ENCODE measurements at regions not wholly inside any gene's neighbourhood (a gene's known extent, or its start where the extent isn't known, plus 50 kb on each side); places are given as distances from the start of the nearest gene placed in this dataset.

DNA sequence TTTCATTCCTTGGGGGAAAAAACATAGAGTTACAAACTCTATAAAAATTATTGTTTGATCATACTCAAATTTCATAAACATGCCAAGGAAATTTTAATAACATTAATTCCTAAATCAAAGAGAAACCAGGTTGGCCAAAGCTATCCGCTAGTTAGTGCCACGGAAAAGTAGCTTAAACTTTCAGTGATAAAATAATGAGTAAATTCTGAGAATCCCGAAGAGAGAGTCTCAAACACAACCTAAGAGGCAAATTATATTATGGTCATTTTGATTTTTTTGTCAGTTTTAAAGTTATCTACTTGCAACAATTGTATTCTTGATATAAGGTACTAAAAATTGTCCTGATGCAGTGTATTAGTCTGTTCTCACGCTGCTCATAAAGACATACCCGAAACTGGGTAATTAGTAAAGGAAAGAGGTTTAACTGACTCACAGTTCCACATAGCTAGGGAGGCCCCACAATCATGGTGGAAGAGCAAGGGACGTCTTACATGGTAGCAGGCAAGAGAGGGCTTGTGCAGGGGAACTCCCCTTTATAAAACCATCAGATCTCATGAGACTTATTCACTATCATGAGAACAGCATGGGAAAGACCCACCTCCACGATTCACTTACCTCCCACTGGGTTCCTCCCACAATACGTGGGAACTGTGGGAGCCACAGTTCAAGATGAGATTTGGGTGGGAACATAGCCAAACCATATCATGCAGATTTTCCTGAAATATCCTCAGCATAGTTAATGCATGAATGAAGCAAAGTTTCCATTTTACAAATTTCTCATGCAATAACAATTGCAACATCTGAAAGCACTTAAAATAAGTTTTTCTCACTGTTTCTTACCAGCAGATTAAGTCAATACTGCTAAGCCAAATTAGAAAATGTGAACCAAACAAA is 205.9 kb upstream of the STK17B start:
- ChIA-PET POLR2A (no interaction called here), CTCF (interaction anchor here (1.2 kb wide), 1 partner anchor 76 kb away, joined by 6 read pairs; no protein-coding TSS in a partner anchor)
- Mint-ChIP-seq H3K27ac (ENCODE audit: low read depth, unreplicated experiment) (no peak overlapping the region), H3K4me1 (ENCODE audit: insufficient read depth, unreplicated experiment) (no peaks in the 10 kb centered on the region), H3K36me3 (ENCODE audit: insufficient read depth, unreplicated experiment) (no peaks in the 10 kb centered on the region), H3K4me3 (ENCODE audit: unreplicated experiment) (no peak overlapping the region), H3K27me3 (ENCODE audit: insufficient read depth, unreplicated experiment) (no peaks in the 10 kb centered on the region), H3K9me3 (ENCODE audit: unreplicated experiment) (no peaks in the 10 kb centered on the region)
- intact Hi-C loops (cut with micrococcal nuclease), result no loop called here
- DNase-seq (ENCODE audit: unreplicated experiment), result no peak
- TF ChIP-seq CTCF (IDR thresholded peaks at IDR 0.05; ENCODE audit: unreplicated experiment), result no peak
- BruUV-seq (replicated peaks), result no TSS peak

DNA sequence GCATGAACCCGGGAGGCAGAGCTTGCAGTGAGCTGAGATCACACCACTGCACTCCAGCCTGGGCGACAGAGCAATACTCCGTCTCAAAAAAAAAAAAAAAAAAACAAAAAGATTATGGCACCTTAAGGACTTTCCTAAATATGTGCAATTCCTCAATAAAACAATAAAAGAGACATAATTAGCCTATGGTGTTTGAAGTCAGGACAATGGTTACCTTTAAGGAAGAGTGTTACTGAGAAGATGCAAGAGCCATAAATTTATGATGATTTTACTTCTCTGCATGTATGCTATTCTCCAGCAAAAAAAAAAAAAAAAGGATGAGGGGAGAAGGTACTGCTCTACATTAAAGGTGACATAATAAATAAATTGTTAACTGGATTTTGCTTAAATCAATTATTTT is 208.2 kb upstream of the STK17B start:
- Mint-ChIP-seq H3K9me3 (ENCODE audit: unreplicated experiment) (no peaks in the 10 kb centered on the region), H3K4me3 (ENCODE audit: unreplicated experiment) (no peak overlapping the region), H3K27me3 (ENCODE audit: insufficient read depth, unreplicated experiment) (no peaks in the 10 kb centered on the region), H3K4me1 (ENCODE audit: insufficient read depth, unreplicated experiment) (no peaks in the 10 kb centered on the region), H3K36me3 (ENCODE audit: insufficient read depth, unreplicated experiment) (no peaks in the 10 kb centered on the region), H3K27ac (ENCODE audit: low read depth, unreplicated experiment) (no peak overlapping the region)
- CTCF ChIA-PET, result interaction anchor here (0.7 to 0.8 kb wide), 2 partner anchors 10 kb away, joined by 3 read pairs; no protein-coding TSS in a partner anchor
- intact Hi-C loops (cut with micrococcal nuclease), result no loop called here
- no peak for DNase-seq (ENCODE audit: unreplicated experiment)
- TF ChIP-seq CTCF (IDR thresholded peaks at IDR 0.05; ENCODE audit: unreplicated experiment), result no peak
- BruUV-seq (replicated peaks), result no TSS peak
- POLR2A ChIA-PET, result no interaction called here

DNA sequence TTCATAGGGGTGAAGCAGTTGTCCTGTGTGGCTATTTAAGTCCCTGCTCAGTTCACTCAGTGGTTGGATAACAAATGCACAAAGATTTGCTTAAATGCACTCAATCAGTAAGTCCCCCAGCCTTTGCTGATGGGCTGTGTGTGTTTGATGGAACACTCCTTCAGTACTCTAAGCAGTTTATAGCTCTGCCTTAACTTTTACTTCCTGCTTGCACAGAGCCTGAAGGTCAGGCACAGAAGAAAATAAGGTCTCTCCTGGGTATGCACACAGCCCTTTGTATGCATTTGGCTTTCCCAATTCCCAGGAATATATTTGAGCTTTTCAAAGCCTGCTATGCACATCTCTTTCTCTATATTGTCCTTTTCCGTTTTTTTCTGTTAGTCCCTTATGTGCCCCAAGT is 208.7 kb upstream of the STK17B start:
- H3K27ac Mint-ChIP-seq (ENCODE audit: low read depth, unreplicated experiment), result no peak overlapping the region
- H3K9me3 Mint-ChIP-seq (ENCODE audit: unreplicated experiment), result no peaks in the 10 kb centered on the region
- ChIA-PET CTCF (interaction anchor here (0.7 to 1.6 kb wide), 3 partner anchors 10 to 34 kb away, joined by 3 to 5 read pairs (median 3); no protein-coding TSS in a partner anchor), POLR2A (no interaction called here)
- no peak for TF ChIP-seq CTCF (IDR thresholded peaks at IDR 0.05; ENCODE audit: unreplicated experiment)
- intact Hi-C loops (cut with micrococcal nuclease), result no loop called here
- no peak overlapping the region for H3K4me3 Mint-ChIP-seq (ENCODE audit: unreplicated experiment)
- BruUV-seq (replicated peaks), result no TSS peak
- no peaks in the 10 kb centered on the region for H3K27me3 Mint-ChIP-seq (ENCODE audit: insufficient read depth, unreplicated experiment)
- no peak for DNase-seq (ENCODE audit: unreplicated experiment)
- no peaks in the 10 kb centered on the region for H3K4me1 Mint-ChIP-seq (ENCODE audit: insufficient read depth, unreplicated experiment)
- no peaks in the 10 kb centered on the region for H3K36me3 Mint-ChIP-seq (ENCODE audit: insufficient read depth, unreplicated experiment)

DNA sequence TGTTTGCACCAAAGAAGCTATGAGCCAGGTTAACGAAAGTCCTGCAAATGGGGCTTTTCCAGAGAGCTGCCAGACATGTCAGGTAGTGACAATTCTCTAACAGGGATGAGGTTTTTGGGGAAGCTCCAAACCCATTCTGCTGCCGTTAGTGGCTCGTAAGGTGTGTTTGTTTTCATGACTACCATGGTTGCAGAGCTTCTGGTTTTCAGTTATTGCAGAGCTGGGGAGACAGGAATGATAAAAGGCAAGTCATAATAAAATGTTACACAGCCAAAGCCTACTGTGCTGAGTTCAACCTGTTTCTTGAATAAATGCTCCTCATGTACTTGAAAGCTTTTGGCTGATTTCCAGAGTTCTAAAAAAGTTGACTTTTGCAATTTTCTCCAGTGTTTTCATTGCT is 209.2 kb upstream of the STK17B start:
- no peak for DNase-seq (ENCODE audit: unreplicated experiment)
- intact Hi-C loops (cut with micrococcal nuclease), result no loop called here
- H3K4me3 Mint-ChIP-seq (ENCODE audit: unreplicated experiment), result no peak overlapping the region
- no peaks in the 10 kb centered on the region for H3K9me3 Mint-ChIP-seq (ENCODE audit: unreplicated experiment)
- no TSS peak for BruUV-seq (replicated peaks)
- H3K27ac Mint-ChIP-seq (ENCODE audit: low read depth, unreplicated experiment), result no peak overlapping the region
- H3K36me3 Mint-ChIP-seq (ENCODE audit: insufficient read depth, unreplicated experiment), result no peaks in the 10 kb centered on the region
- CTCF ChIA-PET, result interaction anchor here (0.6 to 1.6 kb wide), 5 partner anchors 9 to 237 kb away, joined by 3 to 5 read pairs (median 3); no protein-coding TSS in a partner anchor
- no peak for TF ChIP-seq CTCF (IDR thresholded peaks at IDR 0.05; ENCODE audit: unreplicated experiment)
- no peaks in the 10 kb centered on the region for H3K4me1 Mint-ChIP-seq (ENCODE audit: insufficient read depth, unreplicated experiment)
- POLR2A ChIA-PET, result no interaction called here
- no peaks in the 10 kb centered on the region for H3K27me3 Mint-ChIP-seq (ENCODE audit: insufficient read depth, unreplicated experiment)
